GM23338 (cell line): ENCODE measurements at regions not wholly inside any gene's neighbourhood (a gene's known extent, or its start where the extent isn't known, plus 50 kb on each side); places are given as distances from the start of the nearest gene placed in this dataset.

Experiments
- ATAC-seq: fragments of 200-7000 bp; cut with Tn5 transposase; 3 replicates; pipeline ENCODE4 v1.9.1; 2020
- DNase-seq: peaks from one replicate; pipeline ENCODE4 v3.0.0-alpha.2; 2015; ENCODE audit warnings: low spot score
- H2AFZ ChIP-seq: fragments of 200-600 bp; sonication (generic); 2 replicates; pipeline ENCODE4 v1.8.0; 2016; ENCODE audit warnings: antibody characterized with exemption, mild to moderate bottlenecking, moderate library complexity
- H3F3A ChIP-seq: fragments of 200-600 bp; sonication (generic); replicated peaks from 2 replicates; pipeline ENCODE4 v1.8.0; 2017; ENCODE audit warnings: antibody characterized with exemption, mixed run types, low read depth
- H3K27ac ChIP-seq: fragments of 200-600 bp; sonication (generic); 2 replicates; pipeline ENCODE4 v1.6.1; 2016; ENCODE audit warnings: low read depth
- H3K27me3 ChIP-seq: fragments of 200-600 bp; sonication (generic); 2 replicates; pipeline ENCODE4 v1.8.0; 2016; ENCODE audit warnings: mild to moderate bottlenecking, mixed run types, moderate library complexity; ENCODE audit not compliant: insufficient read depth
- H3K36me3 ChIP-seq: fragments of 200-600 bp; sonication (generic); 2 replicates; pipeline ENCODE4 v1.8.0; 2016; ENCODE audit warnings: mild to moderate bottlenecking; ENCODE audit not compliant: insufficient read depth
- H3K4me1 ChIP-seq: fragments of 200-600 bp; sonication (generic); 2 replicates; pipeline ENCODE4 v1.8.0; 2016; ENCODE audit warnings: mild to moderate bottlenecking, moderate library complexity; ENCODE audit not compliant: insufficient read depth
- H3K4me2 ChIP-seq: fragments of 200-600 bp; sonication (generic); 2 replicates; pipeline ENCODE4 v1.7.1; 2017; ENCODE audit warnings: mixed run types
- H3K4me3 ChIP-seq: fragments of 200-600 bp; sonication (generic); 2 replicates; pipeline ENCODE4 v1.6.1; 2016; ENCODE audit warnings: mixed run types
- H3K79me2 ChIP-seq: fragments of 200-600 bp; sonication (generic); replicated peaks from 2 replicates; pipeline ENCODE4 v1.8.0; 2017; ENCODE audit warnings: mild to moderate bottlenecking; ENCODE audit not compliant: insufficient read depth
- H3K9me2 ChIP-seq: fragments of 200-600 bp; sonication (generic); 2 replicates; pipeline ENCODE4 v1.8.0; 2017; ENCODE audit not compliant: insufficient read depth
- H4K20me1 ChIP-seq: fragments of 200-600 bp; sonication (generic); replicated peaks from 2 replicates; pipeline ENCODE4 v1.8.0; 2017; ENCODE audit warnings: mild to moderate bottlenecking; ENCODE audit not compliant: insufficient read depth
- H3K27ac Mint-ChIP-seq: 2 replicates; pipeline ENCODE4 v1.8.0; 2020; ENCODE audit warnings: inconsistent platforms, mild to moderate bottlenecking, moderate library complexity, mixed read lengths
- H3K27me3 Mint-ChIP-seq: 3 replicates; pipeline ENCODE4 v1.8.0; 2022; ENCODE audit warnings: low read depth, mild to moderate bottlenecking, moderate library complexity, mixed read lengths, inconsistent platforms; ENCODE audit not compliant: insufficient read depth, poor library complexity
- H3K36me3 Mint-ChIP-seq: 3 replicates; pipeline ENCODE4 v1.8.0; 2021; ENCODE audit warnings: low read depth, mild to moderate bottlenecking, inconsistent platforms, moderate library complexity, mixed read lengths
- H3K4me1 Mint-ChIP-seq: 3 replicates; pipeline ENCODE4 v1.8.0; 2020; ENCODE audit warnings: mild to moderate bottlenecking, inconsistent platforms, mixed read lengths
- H3K4me3 Mint-ChIP-seq: 3 replicates; pipeline ENCODE4 v1.8.0; 2021; ENCODE audit warnings: moderate library complexity, mild to moderate bottlenecking, inconsistent platforms, mixed read lengths
- H3K9me3 Mint-ChIP-seq: 3 replicates; pipeline ENCODE4 v1.8.0; 2020; ENCODE audit warnings: moderate library complexity, mild to moderate bottlenecking, inconsistent platforms, mixed read lengths
- CREB1 ChIP-seq: fragments of 250-450 bp; sonication (Bioruptor Pico); IDR thresholded peaks from 2 replicates; pipeline ENCODE4 v1.5.0; 2020; ENCODE audit warnings: low read depth, mild to moderate bottlenecking, moderate library complexity
- CTCF ChIP-seq, 2 experiments: fragments of 200-600 bp in 1 of 2; sonication (generic) in 1 of 2; conservative IDR thresholded peaks; 2 replicates each; pipeline versions ENCODE4 v1.5.1 to v1.6.1; 2016 to 2017; ENCODE audit warnings: antibody characterized with exemption in 2 of 2, low read depth in 2 of 2, mild to moderate bottlenecking in 2 of 2, moderate library complexity in 1 of 2
- EZH2phosphoT487 ChIP-seq: fragments of 200-600 bp; sonication (generic); IDR thresholded peaks from one replicate; pipeline ENCODE4 v1.8.1; 2018; ENCODE audit warnings: antibody characterized with exemption; ENCODE audit not compliant: unreplicated experiment
- JUNB ChIP-seq: IDR thresholded peaks from one replicate; pipeline ENCODE4 v1.6.1; 2016; ENCODE audit warnings: antibody characterized with exemption; ENCODE audit not compliant: unreplicated experiment
- NANOG ChIP-seq: IDR thresholded peaks from 2 replicates; pipeline ENCODE4 v1.6.1; 2016; ENCODE audit warnings: antibody characterized with exemption, borderline replicate concordance
- POLR2AphosphoS5 ChIP-seq: IDR thresholded peaks from 2 replicates; pipeline ENCODE4 v1.6.1; 2016; ENCODE audit warnings: antibody characterized with exemption, low read depth
- REST ChIP-seq: IDR thresholded peaks from one replicate; pipeline ENCODE4 v1.6.1; 2018; ENCODE audit warnings: antibody characterized with exemption; ENCODE audit not compliant: unreplicated experiment
- STAT1 ChIP-seq: IDR thresholded peaks from one replicate; pipeline ENCODE4 v1.6.1; 2016; ENCODE audit warnings: antibody characterized with exemption; ENCODE audit not compliant: unreplicated experiment
- ZNF114 ChIP-seq: fragments of 250-450 bp; sonication (Bioruptor Pico); IDR thresholded peaks from 2 replicates; pipeline ENCODE4 v1.5.0; 2020; ENCODE audit warnings: mild to moderate bottlenecking, moderate library complexity
- ZNF331 ChIP-seq: fragments of 250-450 bp; sonication (Bioruptor Pico); IDR thresholded peaks from 2 replicates; pipeline ENCODE4 v1.5.0; 2020; ENCODE audit warnings: low read depth, mild to moderate bottlenecking, moderate library complexity
- ZNF462 ChIP-seq: fragments of 250-450 bp; sonication (Bioruptor Pico); IDR thresholded peaks from 2 replicates; pipeline ENCODE4 v1.5.0; 2020; ENCODE audit warnings: mild to moderate bottlenecking, moderate library complexity

- Histone ChIP-seq H3K79me2 (no peaks in the 10 kb centered on the region), H3F3A (no peaks in the 10 kb centered on the region), H3K4me2 (no peak overlapping the region), H2AFZ (no peak overlapping the region), H3K27ac (no peak overlapping the region), H3K27me3 (no peaks in the 10 kb centered on the region), H4K20me1 (no peaks in the 10 kb centered on the region), H3K4me3 (no peak overlapping the region), H3K4me1 (no peaks in the 10 kb centered on the region), H3K9me2 (no peaks in the 10 kb centered on the region), H3K36me3 (no peaks in the 10 kb centered on the region)
- H3K36me3 Mint-ChIP-seq: no peaks in the 10 kb centered on the region
- TF ChIP-seq CTCF (conservative IDR thresholded peaks at IDR 0.05; ENCODE audit: low read depth in 2 of 2) (no peak), REST (no peak), EZH2phosphoT487 (no peak), CREB1 (CRISPR knock-in tag) (no peak), POLR2AphosphoS5 (no peak), NANOG (no peak), JUNB (no peak)
- no peak for ATAC-seq
- no peaks in the 10 kb centered on the region for H3K9me3 Mint-ChIP-seq
- no peaks in the 10 kb centered on the region for H3K4me1 Mint-ChIP-seq
- H3K4me3 Mint-ChIP-seq: no peak overlapping the region
- DNase-seq: no peak
- no peak overlapping the region for H3K27ac Mint-ChIP-seq
- H3K27me3 Mint-ChIP-seq: no peaks in the 10 kb centered on the region
These were observed 161.5 kb upstream of the EPHA5 start for GRCh38 chr4:65831828-65832227.

- no peaks in the 10 kb centered on the region for H3K4me1 Mint-ChIP-seq
- H3K36me3 ChIP-seq: no peaks in the 10 kb centered on the region
- no peak overlapping the region for H3K27ac ChIP-seq
- H3K4me1 ChIP-seq: no peaks in the 10 kb centered on the region
- H3K79me2 ChIP-seq: no peaks in the 10 kb centered on the region
- peaks cover 2% of the 10 kb centered on the region; the same call in 1 of the 3 replicates for H3K36me3 Mint-ChIP-seq
- DNase-seq (no peak), ATAC-seq (no peak)
- H2AFZ ChIP-seq: no peak overlapping the region
- no peaks in the 10 kb centered on the region for H3K9me2 ChIP-seq
- no peak overlapping the region for H3K4me2 ChIP-seq
- H3K27me3 Mint-ChIP-seq: no peaks in the 10 kb centered on the region
- H3K27ac Mint-ChIP-seq: no peak overlapping the region
- H3K4me3 Mint-ChIP-seq: no peak overlapping the region
- no peaks in the 10 kb centered on the region; the same call in 2 of the 3 replicates for H3K9me3 Mint-ChIP-seq
- no peak overlapping the region for H3K4me3 ChIP-seq
- no peaks in the 10 kb centered on the region for H4K20me1 ChIP-seq
- no peaks in the 10 kb centered on the region for H3K27me3 ChIP-seq
- no peaks in the 10 kb centered on the region for H3F3A ChIP-seq
- TF ChIP-seq ZNF114: no peak
- TF ChIP-seq STAT1: no peak
- no peak for TF ChIP-seq NANOG
- TF ChIP-seq ZNF462 (CRISPR knock-in tag): no peak
- TF ChIP-seq JUNB: no peak
- TF ChIP-seq EZH2phosphoT487: no peak
- no peak for TF ChIP-seq ZNF331 (CRISPR knock-in tag)
These were observed 154.9 kb upstream of the EPHA5 start for GRCh38 chr4:65825116-65825753.
